ENCODE measurements at regions not wholly inside any gene's neighbourhood (a gene's known extent, or its start where the extent isn't known, plus 50 kb on each side); places are given as distances from the start of the nearest gene placed in this dataset.
"Not testable (repeated sequence)": the region's sequence is repeated elsewhere in the genome, so short reads cannot be mapped to it uniquely, and the experiment has no call there.

DNA sequence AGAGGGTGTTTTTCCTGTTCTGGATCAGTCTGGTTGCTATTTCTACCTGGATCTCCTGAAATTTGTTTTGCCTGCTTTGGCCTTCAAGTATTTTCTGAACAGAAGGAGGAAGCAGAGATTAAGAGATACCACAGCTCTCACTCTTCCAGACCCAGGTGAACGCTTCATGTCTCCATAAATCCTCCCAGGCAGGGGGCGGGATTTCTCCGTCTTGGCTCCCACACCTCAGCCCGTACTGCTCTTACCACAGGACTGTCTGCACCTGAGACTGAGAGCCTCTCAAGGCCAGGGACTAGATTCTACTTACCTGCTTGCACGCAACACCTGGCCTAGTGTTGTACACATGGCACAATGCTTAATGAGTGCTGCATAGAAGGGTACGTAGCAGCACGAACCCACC is 59.9 kb upstream of the LRPPRC start:
- Mint-ChIP-seq H3K9me3 (ENCODE audit: low read depth) (no peaks in the 10 kb centered on the region), H3K27me3 (ENCODE audit: low read depth) (peaks cover under 1% of the 10 kb centered on the region), H3K4me3 (ENCODE audit: unreplicated experiment) (no peak overlapping the region), H3K4me1 (ENCODE audit: low read depth) (no peaks in the 10 kb centered on the region), H3K27ac (ENCODE audit: unreplicated experiment) (no peak overlapping the region), H3K36me3 (ENCODE audit: low read depth) (no peaks in the 10 kb centered on the region)
- no peak for DNase-seq (ENCODE audit: low spot score)
- TF ChIP-seq, protein P1, sequence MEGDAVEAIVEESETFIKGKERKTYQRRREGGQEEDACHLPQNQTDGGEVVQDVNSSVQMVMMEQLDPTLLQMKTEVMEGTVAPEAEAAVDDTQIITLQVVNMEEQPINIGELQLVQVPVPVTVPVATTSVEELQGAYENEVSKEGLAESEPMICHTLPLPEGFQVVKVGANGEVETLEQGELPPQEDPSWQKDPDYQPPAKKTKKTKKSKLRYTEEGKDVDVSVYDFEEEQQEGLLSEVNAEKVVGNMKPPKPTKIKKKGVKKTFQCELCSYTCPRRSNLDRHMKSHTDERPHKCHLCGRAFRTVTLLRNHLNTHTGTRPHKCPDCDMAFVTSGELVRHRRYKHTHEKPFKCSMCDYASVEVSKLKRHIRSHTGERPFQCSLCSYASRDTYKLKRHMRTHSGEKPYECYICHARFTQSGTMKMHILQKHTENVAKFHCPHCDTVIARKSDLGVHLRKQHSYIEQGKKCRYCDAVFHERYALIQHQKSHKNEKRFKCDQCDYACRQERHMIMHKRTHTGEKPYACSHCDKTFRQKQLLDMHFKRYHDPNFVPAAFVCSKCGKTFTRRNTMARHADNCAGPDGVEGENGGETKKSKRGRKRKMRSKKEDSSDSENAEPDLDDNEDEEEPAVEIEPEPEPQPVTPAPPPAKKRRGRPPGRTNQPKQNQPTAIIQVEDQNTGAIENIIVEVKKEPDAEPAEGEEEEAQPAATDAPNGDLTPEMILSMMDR (IDR thresholded peaks at IDR 0.05), result no peak

DNA sequence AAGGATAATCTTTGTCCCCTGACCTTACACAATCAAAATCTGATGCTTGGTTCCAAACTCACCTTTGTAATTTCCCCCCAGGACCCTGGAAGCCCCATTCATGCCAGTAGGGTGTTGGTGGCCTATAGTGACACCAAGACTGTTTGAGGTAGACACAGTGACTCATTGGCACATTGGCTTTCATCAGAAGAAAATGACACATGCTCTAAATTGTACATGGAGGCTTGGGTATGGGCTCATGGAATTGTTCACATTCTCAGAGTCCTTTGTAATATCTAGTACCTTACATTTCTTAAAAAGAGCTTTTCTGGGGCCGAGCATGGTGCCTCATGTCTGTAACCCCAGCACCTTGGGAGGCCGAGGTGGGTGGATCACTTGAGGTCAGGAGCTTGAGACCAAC is 61.2 kb upstream of the LRPPRC start:
- H3K4me3 Mint-ChIP-seq (ENCODE audit: unreplicated experiment), result no peak overlapping the region
- H3K36me3 Mint-ChIP-seq (ENCODE audit: low read depth), result no peaks in the 10 kb centered on the region
- no peaks in the 10 kb centered on the region for H3K4me1 Mint-ChIP-seq (ENCODE audit: low read depth)
- no peak overlapping the region for H3K27ac Mint-ChIP-seq (ENCODE audit: unreplicated experiment)
- H3K27me3 Mint-ChIP-seq (ENCODE audit: low read depth), result peaks cover 6% of the 10 kb centered on the region
- DNase-seq (ENCODE audit: low spot score), result no peak
- TF ChIP-seq, protein P1 (IDR thresholded peaks at IDR 0.05), result no peak
- H3K9me3 Mint-ChIP-seq (ENCODE audit: low read depth), result no peaks in the 10 kb centered on the region

- not testable (repeated sequence) for H3K4me3 Mint-ChIP-seq (ENCODE audit: unreplicated experiment); DNase-seq (ENCODE audit: low spot score); H3K9me3 Mint-ChIP-seq (ENCODE audit: low read depth); H3K27ac Mint-ChIP-seq (ENCODE audit: unreplicated experiment); H3K36me3 Mint-ChIP-seq (ENCODE audit: low read depth); H3K4me1 Mint-ChIP-seq (ENCODE audit: low read depth)
- H3K27me3 Mint-ChIP-seq (ENCODE audit: low read depth), result peaks cover 14% of the 10 kb centered on the region
Observed at GRCh38 chr2:44060286-44060685, 64.5 kb upstream of the LRPPRC start.

GRCh38 chr2:44060990-44061389 is 65.2 kb upstream of the LRPPRC start:
- no peak overlapping the region for H3K4me3 Mint-ChIP-seq (ENCODE audit: unreplicated experiment)
- H3K9me3 Mint-ChIP-seq (ENCODE audit: low read depth), result no peaks in the 10 kb centered on the region
- TF ChIP-seq, protein P1 (IDR thresholded peaks at IDR 0.05), result no peak
- no peaks in the 10 kb centered on the region for H3K4me1 Mint-ChIP-seq (ENCODE audit: low read depth)
- H3K36me3 Mint-ChIP-seq (ENCODE audit: low read depth), result no peaks in the 10 kb centered on the region
- H3K27ac Mint-ChIP-seq (ENCODE audit: unreplicated experiment), result no peak overlapping the region
- DNase-seq (ENCODE audit: low spot score), result no peak
- peaks cover 18% of the 10 kb centered on the region for H3K27me3 Mint-ChIP-seq (ENCODE audit: low read depth)

- no peaks in the 10 kb centered on the region for H3K36me3 Mint-ChIP-seq (ENCODE audit: low read depth)
- TF ChIP-seq, protein P1 (IDR thresholded peaks at IDR 0.05), result no peak
- no peak overlapping the region for H3K27ac Mint-ChIP-seq (ENCODE audit: unreplicated experiment)
- peaks cover 18% of the 10 kb centered on the region for H3K27me3 Mint-ChIP-seq (ENCODE audit: low read depth)
- H3K9me3 Mint-ChIP-seq (ENCODE audit: low read depth), result no peaks in the 10 kb centered on the region
- no peaks in the 10 kb centered on the region for H3K4me1 Mint-ChIP-seq (ENCODE audit: low read depth)
- no peak overlapping the region for H3K4me3 Mint-ChIP-seq (ENCODE audit: unreplicated experiment)
- no peak for DNase-seq (ENCODE audit: low spot score)
Observed at GRCh38 chr2:44061469-44061868, 65.7 kb upstream of the LRPPRC start.

DNA sequence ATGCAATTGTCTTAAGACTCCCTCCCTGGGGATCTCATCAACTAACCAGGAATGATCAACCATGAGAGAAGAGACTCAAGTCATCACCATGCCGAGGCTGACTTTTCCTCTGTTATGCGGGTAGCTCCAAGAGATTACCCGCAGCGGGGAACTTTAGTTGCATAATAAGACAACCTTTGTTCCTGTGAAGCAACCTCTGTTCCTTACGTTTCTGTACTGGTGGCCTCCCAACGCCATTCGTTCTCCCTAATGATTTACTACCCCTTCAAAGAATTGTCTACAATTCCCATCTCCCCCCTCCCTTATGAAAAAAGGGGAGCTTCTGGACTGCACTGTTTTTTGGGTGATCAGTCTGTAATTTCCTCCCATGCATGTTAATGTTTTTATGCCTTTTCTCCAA is 66.1 kb upstream of the LRPPRC start:
- no peak for DNase-seq (ENCODE audit: low spot score)
- no peaks in the 10 kb centered on the region for H3K4me1 Mint-ChIP-seq (ENCODE audit: low read depth)
- peaks cover 18% of the 10 kb centered on the region for H3K27me3 Mint-ChIP-seq (ENCODE audit: low read depth)
- H3K4me3 Mint-ChIP-seq (ENCODE audit: unreplicated experiment), result no peak overlapping the region
- TF ChIP-seq, protein P1 (IDR thresholded peaks at IDR 0.05), result no peak
- no peaks in the 10 kb centered on the region for H3K36me3 Mint-ChIP-seq (ENCODE audit: low read depth)
- no peaks in the 10 kb centered on the region for H3K9me3 Mint-ChIP-seq (ENCODE audit: low read depth)
- H3K27ac Mint-ChIP-seq (ENCODE audit: unreplicated experiment), result no peak overlapping the region

Measured in chondrocyte (in vitro differentiated cells).